ENCODE measurements at regions not wholly inside any gene's neighbourhood (a gene's known extent, or its start where the extent isn't known, plus 50 kb on each side); places are given as distances from the start of the nearest gene placed in this dataset.
"Not testable (repeated sequence)": the region's sequence is repeated elsewhere in the genome, so short reads cannot be mapped to it uniquely, and the experiment has no call there.

DNA sequence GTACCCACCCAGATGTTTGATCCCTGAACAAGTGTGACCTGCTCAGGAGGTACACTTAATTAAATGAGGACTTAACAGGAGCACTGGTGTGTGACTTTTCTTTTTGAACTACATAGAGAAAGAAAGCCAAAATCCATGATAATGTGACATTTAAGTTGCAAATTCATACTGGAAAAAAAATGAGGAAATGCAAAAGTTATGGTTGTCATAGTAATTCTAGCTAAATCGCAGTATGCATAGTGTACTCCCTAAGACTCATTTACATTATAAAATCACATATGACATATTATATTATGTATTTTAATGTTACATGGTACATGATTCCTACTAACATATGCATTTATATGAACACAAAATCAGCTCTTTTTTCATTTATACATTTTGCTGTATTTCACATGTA, 92.0 kb upstream of the PCSK5 start:
- DNase-seq: no peak

DNA sequence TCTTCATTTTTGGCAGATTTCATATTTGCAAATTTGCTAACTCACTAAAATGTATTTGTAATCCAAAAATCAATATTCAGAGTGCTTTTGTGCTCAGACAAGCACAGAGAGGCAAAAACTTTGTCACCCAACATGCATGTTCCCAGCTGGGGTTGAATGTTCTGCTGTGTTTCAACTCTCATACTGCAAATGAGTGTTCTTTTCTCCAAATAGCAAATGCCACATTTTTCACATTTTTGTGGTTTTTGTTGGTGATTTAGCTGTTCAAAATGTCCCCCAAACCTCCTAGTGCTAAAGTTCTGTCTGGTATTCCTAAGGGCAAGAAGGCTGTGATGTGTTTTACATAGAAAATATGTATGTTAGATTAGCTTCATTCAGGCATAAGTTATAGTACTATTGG, 87.3 kb upstream of the PCSK5 start:
- DNase-seq: no peak

DNA sequence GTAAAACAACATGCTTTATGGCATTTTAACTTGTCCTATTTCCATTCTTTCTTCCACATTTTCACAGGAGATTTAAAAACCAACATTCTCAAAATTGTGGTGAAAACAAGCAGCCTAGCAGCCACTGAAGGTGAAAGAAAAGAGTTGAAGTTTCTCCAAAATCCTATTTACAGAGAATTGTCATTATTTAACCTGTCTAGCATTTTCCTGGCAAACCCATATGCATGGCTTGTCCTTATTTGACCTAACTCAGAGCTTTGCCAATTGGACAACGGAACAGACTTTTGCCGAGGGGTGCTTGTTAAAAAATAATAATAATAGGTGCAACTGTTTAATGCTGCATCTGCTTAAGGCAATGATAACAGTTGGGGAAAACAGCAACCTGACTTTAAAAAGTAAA, 80.4 kb upstream of the PCSK5 start:
- no peak for DNase-seq

DNA sequence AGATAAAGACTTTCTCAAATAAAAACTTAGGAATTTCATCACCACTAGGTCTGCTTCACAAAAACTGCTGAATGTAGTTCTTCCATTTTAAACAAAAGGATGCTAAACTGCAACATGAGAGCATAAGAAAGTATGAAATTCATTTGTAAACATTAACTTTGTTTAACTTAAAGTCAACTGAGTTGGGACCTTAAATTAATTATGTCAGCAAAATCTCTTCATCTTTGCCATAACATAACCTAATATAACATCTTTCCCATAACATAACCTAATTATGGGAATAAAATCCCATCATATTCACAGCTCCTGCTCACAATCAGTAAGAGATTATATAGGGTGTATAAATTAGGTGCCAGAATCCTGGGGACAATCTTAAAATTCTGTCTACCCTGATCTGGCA, 78.8 kb upstream of the PCSK5 start:
- DNase-seq: no peak

DNA sequence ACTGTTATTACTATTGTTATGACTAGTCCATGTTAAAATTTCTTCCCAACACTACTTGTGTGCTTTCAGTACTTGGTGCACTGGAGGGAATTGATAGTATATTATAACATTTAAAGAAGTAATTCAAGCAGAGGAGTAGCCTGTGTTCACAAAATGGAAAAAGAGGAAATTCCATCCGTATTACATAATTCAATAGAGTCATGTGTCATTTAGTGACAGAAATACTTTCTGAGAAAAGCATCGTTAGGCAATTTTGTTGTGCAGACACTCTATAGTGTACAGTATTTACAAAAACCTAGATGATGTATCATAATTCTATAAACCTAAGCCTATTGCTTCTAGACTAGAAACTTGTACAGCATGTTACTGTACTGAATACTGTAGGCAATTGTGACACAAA, 78.3 kb upstream of the PCSK5 start:
- no peak for DNase-seq

DNA sequence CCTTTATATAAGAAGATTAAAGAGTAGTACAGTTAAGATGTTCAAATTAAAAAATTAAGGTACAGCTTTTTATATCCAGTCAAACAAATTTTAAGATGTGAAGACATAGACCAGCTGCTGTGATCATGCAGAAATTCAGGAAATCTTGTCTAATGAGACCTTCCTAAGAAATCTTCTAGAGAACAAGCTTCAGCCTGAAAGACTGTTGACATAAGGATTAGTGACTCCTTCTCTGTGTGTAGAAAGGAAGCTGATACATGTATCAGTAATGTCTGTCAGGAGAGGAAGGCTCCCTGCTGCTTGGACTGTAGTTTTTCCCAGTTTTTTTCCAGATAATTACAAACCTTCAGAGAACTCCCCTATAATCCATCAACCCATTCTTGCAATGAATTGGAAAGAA, 75.8 kb upstream of the PCSK5 start:
- no peak for DNase-seq

DNA sequence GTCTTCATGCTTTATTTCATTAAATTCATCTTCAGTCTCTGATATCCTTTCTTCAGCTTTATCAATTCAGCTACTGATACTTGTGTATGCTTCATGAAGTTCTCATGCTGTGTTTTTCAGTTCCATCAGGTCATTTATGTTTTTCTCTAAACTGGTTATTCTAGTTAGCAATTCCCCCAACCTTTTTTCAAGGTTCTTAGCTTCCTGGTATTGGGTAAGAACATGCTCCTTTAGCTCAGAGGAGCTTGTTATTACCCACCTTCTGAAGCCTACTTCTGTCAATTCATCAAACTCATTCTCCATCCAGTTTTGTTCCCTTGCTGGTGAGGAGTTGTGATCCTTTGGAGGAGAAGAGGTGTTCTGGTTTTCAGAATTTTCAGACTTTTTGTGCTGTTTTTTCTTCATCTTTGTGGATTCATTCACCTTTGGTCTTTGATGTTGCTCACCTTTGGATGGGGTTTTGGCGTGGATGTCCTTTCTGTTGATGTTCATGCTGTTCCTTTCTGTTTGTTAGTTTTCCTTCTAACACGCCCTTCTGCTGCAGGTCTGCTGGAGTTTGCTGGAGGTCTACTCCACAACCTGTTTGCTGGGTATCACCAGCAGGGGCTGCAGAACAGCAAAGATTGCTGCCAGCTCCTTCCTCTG, 69.9 kb upstream of the PCSK5 start:
- not testable (repeated sequence) for DNase-seq

DNA sequence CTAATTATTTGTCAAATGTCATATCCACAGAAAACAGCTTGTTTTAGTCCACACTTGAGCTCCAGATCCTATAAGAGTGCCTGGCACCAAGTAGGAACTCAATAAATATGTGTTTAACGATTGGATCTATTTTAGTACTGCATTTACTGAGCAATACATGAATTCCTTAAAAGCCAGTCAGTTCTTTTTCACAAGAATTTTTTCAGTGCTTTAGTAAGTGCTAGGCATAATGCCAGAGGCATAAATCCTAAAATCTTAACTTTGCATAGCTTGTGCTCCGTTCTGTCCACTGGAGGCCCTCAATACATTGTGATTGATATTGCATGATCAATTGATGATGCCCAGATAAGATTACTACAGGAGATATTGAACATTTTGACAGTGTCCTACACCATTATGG, 67.3 kb upstream of the PCSK5 start:
- DNase-seq: no peak

DNA sequence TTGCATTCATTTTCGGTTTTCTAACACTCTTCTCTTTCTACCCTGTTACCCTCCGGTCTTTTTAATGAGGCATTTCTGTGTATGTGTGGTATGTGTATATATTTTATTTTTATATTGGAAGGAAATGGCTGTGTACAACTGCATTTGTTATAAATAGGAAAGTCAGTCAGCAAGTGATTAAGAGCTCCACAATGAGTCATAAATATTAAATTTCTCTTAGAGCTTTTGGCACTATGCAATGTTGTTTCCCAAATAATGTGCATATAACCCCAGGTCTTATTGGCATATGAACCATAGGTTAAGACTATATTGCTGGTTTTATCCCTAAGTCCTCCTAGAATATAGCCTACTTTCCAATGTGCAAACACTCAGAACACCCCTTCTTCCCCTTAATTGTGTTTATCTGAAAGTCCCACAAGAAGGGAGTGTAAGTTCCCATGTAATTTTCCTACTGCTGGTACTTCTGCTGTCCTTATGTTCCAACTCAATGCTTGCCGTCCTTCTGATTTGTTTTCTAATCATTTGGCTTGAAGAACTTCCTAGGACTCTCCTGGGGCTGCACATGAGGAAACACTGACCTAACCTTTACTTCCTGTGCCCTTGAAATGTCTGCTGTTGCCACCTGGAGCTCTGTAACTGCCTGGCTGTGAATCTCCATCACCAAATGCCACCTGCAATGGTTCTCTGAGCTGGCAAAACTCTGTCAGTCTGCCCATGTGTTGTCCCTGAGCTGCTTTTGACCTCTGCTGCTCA, 65.5 kb upstream of the PCSK5 start:
- DNase-seq: no peak

DNA sequence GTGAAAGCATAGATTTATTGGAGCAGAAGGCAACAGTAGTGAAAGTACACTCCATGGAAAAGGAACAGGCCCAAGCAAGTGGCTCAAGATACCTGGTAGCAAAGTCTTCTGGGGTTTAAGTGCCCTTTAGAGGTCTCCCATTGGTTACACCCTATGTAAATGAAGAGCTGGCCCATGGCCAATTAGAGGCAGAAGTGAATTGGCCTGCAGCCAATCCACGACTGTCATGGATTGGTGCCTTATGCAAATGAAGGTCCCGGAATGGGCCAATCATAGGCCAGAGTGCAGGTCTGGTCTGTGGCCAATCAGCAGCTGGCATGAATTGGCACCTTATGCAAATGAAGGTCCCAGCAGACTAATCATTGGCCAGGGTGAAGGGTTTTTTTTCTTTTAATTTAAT, 64.2 kb upstream of the PCSK5 start:
- DNase-seq: no peak

DNA sequence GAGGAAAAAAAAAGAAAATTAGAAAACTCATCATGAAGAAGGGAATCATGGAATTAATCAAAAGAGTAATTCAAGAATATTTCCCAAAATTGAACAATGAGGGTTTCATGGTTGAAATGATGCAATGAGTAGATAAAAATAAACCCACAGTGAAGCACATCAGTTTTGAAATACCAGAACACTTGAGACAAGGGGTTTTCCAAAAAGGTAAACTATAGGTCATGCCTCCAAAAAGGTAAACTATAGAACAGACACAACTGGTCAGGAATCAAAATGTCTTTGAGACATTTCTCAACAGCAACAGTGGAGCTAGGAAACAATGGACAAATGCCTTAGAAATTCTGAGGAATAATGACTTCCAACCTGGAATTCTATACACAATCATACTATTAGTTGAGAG, 60.2 kb upstream of the PCSK5 start:
- no peak for DNase-seq

DNA sequence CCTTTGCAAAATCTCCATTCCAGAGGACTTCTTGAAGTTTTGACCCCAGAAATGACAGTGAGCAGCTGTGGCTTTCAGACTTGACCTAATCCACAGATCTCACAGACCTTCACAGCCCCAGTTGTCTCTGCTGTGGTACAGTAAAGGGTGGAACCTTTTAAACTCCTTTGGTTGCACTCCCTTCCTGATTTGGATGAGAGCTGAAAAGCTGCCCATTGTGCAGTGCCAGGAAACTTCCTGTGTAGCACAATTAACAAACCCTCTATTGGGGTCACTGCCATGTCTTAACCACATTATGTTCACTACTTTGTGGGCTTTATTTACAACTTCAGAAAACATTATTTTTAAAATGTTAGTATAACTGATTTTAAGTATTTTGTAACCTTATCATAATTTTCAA, 56.7 kb upstream of the PCSK5 start:
- DNase-seq: no peak

DNA sequence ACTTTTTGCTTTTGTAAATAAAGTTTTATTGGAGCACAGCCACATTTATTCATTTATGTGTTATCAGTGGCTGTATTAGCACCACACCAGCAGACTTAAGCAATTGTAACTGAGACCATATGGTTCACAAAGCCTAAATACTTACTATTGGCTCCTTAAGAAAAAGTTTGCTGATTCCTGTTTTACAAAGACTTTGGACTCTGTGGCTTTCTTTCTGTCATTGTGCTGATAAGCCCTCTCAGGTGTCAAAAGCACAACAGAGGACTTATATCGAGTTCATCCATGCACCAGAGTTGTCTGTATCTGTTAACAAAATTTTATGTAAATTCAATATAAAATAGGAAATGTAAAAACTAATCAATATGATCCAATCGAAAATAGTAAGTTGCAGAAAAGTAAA, 55.6 kb upstream of the PCSK5 start:
- DNase-seq: no peak
